Skeletal muscle tissue (tissue), 3 donors: ENCODE measurements at regions not wholly inside any gene's neighbourhood (a gene's known extent, or its start where the extent isn't known, plus 50 kb on each side); places are given as distances from the start of the nearest gene placed in this dataset.
A peak's percentile ranks its signal among the peaks of the same experiment; 100 is the strongest.
"Not testable (repeated sequence)": the region's sequence is repeated elsewhere in the genome, so short reads cannot be mapped to it uniquely, and the experiment has no call there.

Experiments
- H3K27ac ChIP-seq: one replicate; pipeline ENCODE4 v1.7.0; 2013; ENCODE audit warnings: mild to moderate bottlenecking, low read depth, low read length, inconsistent platforms
- H3K27me3 ChIP-seq, 3 donors: one replicate each; pipeline ENCODE4 v1.7.0; 2013; ENCODE audit warnings: low read length in 3 of 3; ENCODE audit not compliant: control insufficient read depth in 3 of 3, insufficient read depth in 3 of 3
- H3K36me3 ChIP-seq, 3 donors: one replicate each; pipeline ENCODE4 v1.7.0; 2013; ENCODE audit warnings: low read length in 3 of 3; ENCODE audit not compliant: control insufficient read depth in 3 of 3, insufficient read depth in 3 of 3
- H3K4me1 ChIP-seq, 3 donors: one replicate each; pipeline ENCODE4 v1.7.0; 2013; ENCODE audit warnings: low read length in 3 of 3, mild to moderate bottlenecking in 3 of 3; ENCODE audit not compliant: control insufficient read depth in 3 of 3, insufficient read depth in 3 of 3
- H3K4me3 ChIP-seq, 3 donors: one replicate each; pipeline ENCODE4 v1.7.0; 2013; ENCODE audit warnings: low read length in 3 of 3
- H3K9ac ChIP-seq, 3 donors: one replicate each; pipeline ENCODE4 v1.7.0; 2013; ENCODE audit warnings: low read length in 3 of 3, mild to moderate bottlenecking in 3 of 3, moderate library complexity in 2 of 3, low read depth in 1 of 3
- H3K9me3 ChIP-seq, 3 donors: one replicate each; pipeline ENCODE4 v1.7.0; 2013; ENCODE audit warnings: low read length in 3 of 3; ENCODE audit not compliant: control insufficient read depth in 3 of 3
- donor health status: Osteomylitis.

- H3K4me1 ChIP-seq, result peaks cover 0 to 13% (median 8%) of the 10 kb centered on the region in 3 donors
- no peaks in the 10 kb centered on the region for H3K36me3 ChIP-seq
- no peak overlapping the region for H3K4me3 ChIP-seq
- H3K9ac ChIP-seq, result no peak overlapping the region
- H3K9me3 ChIP-seq, result no peaks in the 10 kb centered on the region
- no peaks in the 10 kb centered on the region for H3K27me3 ChIP-seq
- peak overlapping the region; percentile 36 for H3K27ac ChIP-seq
Observed at GRCh38 chr13:76829572-76830327, 56.5 kb downstream of the KCTD12 start.

GRCh38 chr13:76828316-76828741 is 57.9 kb downstream of the KCTD12 start:
- peaks cover 0 to 13% (median 8%) of the 10 kb centered on the region in 3 donors for H3K4me1 ChIP-seq
- no peaks in the 10 kb centered on the region for H3K36me3 ChIP-seq
- no peaks in the 10 kb centered on the region for H3K27me3 ChIP-seq
- H3K27ac ChIP-seq, result no peak overlapping the region
- no peaks in the 10 kb centered on the region for H3K9me3 ChIP-seq
- no peak overlapping the region for H3K9ac ChIP-seq
- no peak overlapping the region for H3K4me3 ChIP-seq

GRCh38 chr13:76826527-76826926 is 59.7 kb downstream of the KCTD12 start:
- Histone ChIP-seq H3K36me3 (no peaks in the 10 kb centered on the region), H3K4me1 (peaks cover 0 to 13% (median 8%) of the 10 kb centered on the region in 3 donors), H3K4me3 (no peak overlapping the region), H3K9me3 (no peaks in the 10 kb centered on the region), H3K27me3 (no peaks in the 10 kb centered on the region), H3K27ac (no peak overlapping the region), H3K9ac (no peak overlapping the region)

GRCh38 chr13:76825430-76825829 is 60.8 kb downstream of the KCTD12 start:
- H3K27me3 ChIP-seq, result no peaks in the 10 kb centered on the region
- H3K36me3 ChIP-seq, result no peaks in the 10 kb centered on the region
- peak overlapping the region; percentile 12 for H3K27ac ChIP-seq
- H3K4me3 ChIP-seq, result no peak overlapping the region
- H3K9me3 ChIP-seq, result no peaks in the 10 kb centered on the region
- H3K4me1 ChIP-seq, result peaks cover 0 to 19% (median 7%) of the 10 kb centered on the region in 3 donors
- H3K9ac ChIP-seq, result no peak overlapping the region

GRCh38 chr13:76823969-76824368 is 62.2 kb downstream of the KCTD12 start:
- Histone ChIP-seq H3K27me3 (no peaks in the 10 kb centered on the region), H3K36me3 (no peaks in the 10 kb centered on the region), H3K9me3 (no peaks in the 10 kb centered on the region), H3K27ac (no peak overlapping the region), H3K4me1 (peaks cover 0 to 16% (median 6%) of the 10 kb centered on the region in 3 donors), H3K4me3 (no peak overlapping the region), H3K9ac (no peak overlapping the region)

GRCh38 chr13:76822698-76823267 is 63.4 kb downstream of the KCTD12 start:
- Histone ChIP-seq H3K36me3 (no peaks in the 10 kb centered on the region), H3K4me3 (no peak overlapping the region), H3K9me3 (no peaks in the 10 kb centered on the region), H3K27me3 (no peaks in the 10 kb centered on the region), H3K27ac (no peak overlapping the region), H3K4me1 (peaks cover 0 to 14% (median 0%) of the 10 kb centered on the region in 3 donors), H3K9ac (no peak overlapping the region)

GRCh38 chr13:76821222-76821621 is 65.0 kb downstream of the KCTD12 start:
- not testable (repeated sequence) for H3K9ac ChIP-seq, H3K4me1 ChIP-seq, H3K4me3 ChIP-seq, H3K9me3 ChIP-seq, H3K36me3 ChIP-seq, H3K27me3 ChIP-seq
- peak overlapping the region; percentile 54 for H3K27ac ChIP-seq

- Histone ChIP-seq H3K9ac (no peak overlapping the region), H3K4me1 (peaks cover 0 to 10% (median 0%) of the 10 kb centered on the region in 3 donors), H3K4me3 (no peak overlapping the region), H3K36me3 (no peaks in the 10 kb centered on the region), H3K27ac (peak overlapping the region; percentile 54), H3K27me3 (no peaks in the 10 kb centered on the region), H3K9me3 (no peaks in the 10 kb centered on the region)
Observed at GRCh38 chr13:76820759-76821158, 65.4 kb downstream of the KCTD12 start.

- Histone ChIP-seq H3K9ac (no peak overlapping the region), H3K27me3 (no peaks in the 10 kb centered on the region), H3K4me3 (no peak overlapping the region), H3K9me3 (no peaks in the 10 kb centered on the region), H3K36me3 (no peaks in the 10 kb centered on the region), H3K27ac (no peak overlapping the region), H3K4me1 (peaks cover 0 to 21% (median 16%) of the 10 kb centered on the region in 3 donors)
Observed at GRCh38 chr13:76816394-76816793, 69.8 kb downstream of the KCTD12 start.

GRCh38 chr13:76815344-76815743 is 70.9 kb downstream of the KCTD12 start:
- Histone ChIP-seq H3K27me3 (no peaks in the 10 kb centered on the region), H3K4me3 (no peak overlapping the region), H3K4me1 (peaks cover 0 to 16% (median 15%) of the 10 kb centered on the region in 3 donors), H3K36me3 (no peaks in the 10 kb centered on the region), H3K27ac (no peak overlapping the region), H3K9ac (no peak overlapping the region), H3K9me3 (no peaks in the 10 kb centered on the region)
